AG09319 (cell line): ENCODE measurements at regions not wholly inside any gene's neighbourhood (a gene's known extent, or its start where the extent isn't known, plus 50 kb on each side); places are given as distances from the start of the nearest gene placed in this dataset.

ENCODE experiments used
- DNase-seq: peaks from one replicate; pipeline ENCODE4 v3.0.0-alpha.2; 2010; ENCODE audit warnings: low read depth; ENCODE audit errors: extremely low read depth
- CTCF ChIP-seq: IDR thresholded peaks from 2 replicates; pipeline ENCODE4 v1.5.1; 2011; ENCODE audit warnings: low read depth, mild to moderate bottlenecking, inconsistent platforms, low read length, moderate library complexity

GRCh38 chr3:153437666-153438065 lies 275.6 kb downstream of the RAP2B start:
- TF ChIP-seq CTCF = no peak
- no peak for DNase-seq

GRCh38 chr3:153438271-153438670 lies 276.2 kb downstream of the RAP2B start:
- no peak for TF ChIP-seq CTCF
- no peak for DNase-seq

GRCh38 chr3:153439780-153440179 lies 277.8 kb downstream of the RAP2B start:
- no peak for DNase-seq
- TF ChIP-seq CTCF = peak; percentile 33

- DNase-seq = no peak
- TF ChIP-seq CTCF = no peak
Measured at GRCh38 chr3:153440311-153440710, 278.3 kb downstream of the RAP2B start.

- DNase-seq = no peak
- no peak for TF ChIP-seq CTCF
Measured at GRCh38 chr3:153442386-153442785, 280.4 kb downstream of the RAP2B start.

- TF ChIP-seq CTCF = no peak
- DNase-seq = no peak
Measured at GRCh38 chr3:153442799-153443487, 280.9 kb downstream of the RAP2B start.

GRCh38 chr3:153443961-153444360 lies 281.9 kb downstream of the RAP2B start:
- no peak; the same call in 1 of the 2 replicates for TF ChIP-seq CTCF
- DNase-seq = no peak
